ENCODE measurements at regions not wholly inside any gene's neighbourhood (a gene's known extent, or its start where the extent isn't known, plus 50 kb on each side); places are given as distances from the start of the nearest gene placed in this dataset.

DNA sequence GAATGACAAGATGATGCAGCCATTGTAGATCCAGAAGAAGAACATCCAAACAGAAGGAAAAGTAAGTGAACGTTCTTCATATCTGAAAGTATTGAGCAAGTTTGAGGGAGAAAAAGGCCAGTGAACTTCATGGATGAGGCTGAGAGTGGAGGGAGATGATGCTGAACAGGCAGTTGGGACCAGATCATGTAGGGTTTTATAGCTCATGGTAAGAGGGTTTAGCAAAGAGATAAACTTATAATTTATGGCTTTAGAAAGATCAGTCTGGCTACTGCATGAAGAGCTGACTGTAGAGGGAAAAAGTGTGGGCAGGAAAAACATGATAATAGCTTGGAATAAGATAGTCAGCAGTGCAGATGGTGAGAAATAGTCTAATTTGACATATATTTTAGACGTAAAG is 192.6 kb upstream of the LPP start:
- Mint-ChIP-seq H3K36me3 (ENCODE audit: insufficient read depth in 1 of 3, low read depth in 3 of 3) (no peaks in the 10 kb centered on the region), H3K27me3 (ENCODE audit: low read depth) (no peaks in the 10 kb centered on the region), H3K9me3 (no peaks in the 10 kb centered on the region), H3K4me3 (no peak overlapping the region), H3K27ac (no peak overlapping the region), H3K4me1 (no peaks in the 10 kb centered on the region)
- H2BK12ac ChIP-seq (ENCODE audit: insufficient read length, low read depth, low read length): no peak overlapping the region
- no peaks in the 10 kb centered on the region for H3K4me1 ChIP-seq (ENCODE audit: insufficient read depth, low read length)
- no peaks in the 10 kb centered on the region for H3K79me2 ChIP-seq (ENCODE audit: insufficient read depth, low read length)
- no peaks in the 10 kb centered on the region for H3K79me1 ChIP-seq (ENCODE audit: insufficient read depth, low read depth, low read length, poor library complexity, severe bottlenecking)
- no peak overlapping the region for H2BK120ac ChIP-seq (ENCODE audit: low read depth, low read length, poor library complexity, severe bottlenecking)
- H3K23ac ChIP-seq (ENCODE audit: insufficient read length, low read depth, low read length): no peak overlapping the region
- H3K56ac ChIP-seq (ENCODE audit: insufficient read length, low read depth, low read length): no peak overlapping the region
- H3K14ac ChIP-seq (ENCODE audit: insufficient read depth, low read length): no peak overlapping the region
- H3K27ac ChIP-seq (ENCODE audit: insufficient read length, low read depth, low read length): no peak overlapping the region
- H4K5ac ChIP-seq (ENCODE audit: insufficient read length, low read depth, low read length): no peak overlapping the region
- H2AFZ ChIP-seq (ENCODE audit: low read length): no peak overlapping the region
- DNase-seq: no peak
- no peak overlapping the region for H3K9ac ChIP-seq (ENCODE audit: extremely low read depth, insufficient read length, low read length)
- H3T11ph ChIP-seq (ENCODE audit: low read length): no peak overlapping the region
- no peak overlapping the region for H2BK5ac ChIP-seq (ENCODE audit: insufficient read length, low read length)
- H2AK5ac ChIP-seq (ENCODE audit: insufficient read length, low read length): no peak overlapping the region
- H3K4ac ChIP-seq (ENCODE audit: low read depth, low read length): no peak overlapping the region
- no peak overlapping the region for H3K18ac ChIP-seq (ENCODE audit: insufficient read length, low read depth, low read length)
- H3K4me2 ChIP-seq (ENCODE audit: insufficient read depth, insufficient read length, low read length): no peak overlapping the region
- no peaks in the 10 kb centered on the region for H4K20me1 ChIP-seq (ENCODE audit: control insufficient read depth, insufficient read depth, insufficient read length)
- no peaks in the 10 kb centered on the region; the same call in 1 of the 2 replicates for H3K27me3 ChIP-seq (ENCODE audit: insufficient read depth, low read length)
- no peak overlapping the region for H4K91ac ChIP-seq (ENCODE audit: insufficient read length, low read depth, low read length)
- no peaks in the 10 kb centered on the region for H3K23me2 ChIP-seq (ENCODE audit: insufficient read length, low read depth, low read length, poor library complexity, severe bottlenecking)
- H2BK20ac ChIP-seq (ENCODE audit: low read depth, low read length, poor library complexity, severe bottlenecking): no peak overlapping the region
- H4K8ac ChIP-seq (replicated peaks; ENCODE audit: insufficient read length, low read depth, low read length): no peak overlapping the region
- no peak overlapping the region for H2BK15ac ChIP-seq (ENCODE audit: low read depth, low read length)
- no peaks in the 10 kb centered on the region for H3K9me3 ChIP-seq (ENCODE audit: control insufficient read depth, low read depth, low read length)
- no CpG with 5 or more reads among the region's 2 CpGs for WGBS (ENCODE audit: extremely low coverage, insufficient read length, low lambda C conversion rate)
- TF ChIP-seq CTCF (conservative IDR thresholded peaks at IDR 0.05): no peak

All from H9 (cell line).